Left renal pelvis (tissue), 4 donors: ENCODE measurements at regions not wholly inside any gene's neighbourhood (a gene's known extent, or its start where the extent isn't known, plus 50 kb on each side); places are given as distances from the start of the nearest gene placed in this dataset.
A peak's percentile ranks its signal among the peaks of the same experiment; 100 is the strongest.

Experiments used
- DNase-seq, 4 donors: peaks; one replicate each; pipeline ENCODE4 v3.0.0-alpha.2; 2013; ENCODE audit warnings: low read depth in 4 of 4, low spot score in 3 of 4

- DNase-seq: no peak
These were observed 746.0 kb upstream of the CELF2 start for GRCh38 chr10:10271639-10272192.

- DNase-seq: no peak
These were observed 744.0 kb upstream of the CELF2 start for GRCh38 chr10:10273661-10274060.

DNA sequence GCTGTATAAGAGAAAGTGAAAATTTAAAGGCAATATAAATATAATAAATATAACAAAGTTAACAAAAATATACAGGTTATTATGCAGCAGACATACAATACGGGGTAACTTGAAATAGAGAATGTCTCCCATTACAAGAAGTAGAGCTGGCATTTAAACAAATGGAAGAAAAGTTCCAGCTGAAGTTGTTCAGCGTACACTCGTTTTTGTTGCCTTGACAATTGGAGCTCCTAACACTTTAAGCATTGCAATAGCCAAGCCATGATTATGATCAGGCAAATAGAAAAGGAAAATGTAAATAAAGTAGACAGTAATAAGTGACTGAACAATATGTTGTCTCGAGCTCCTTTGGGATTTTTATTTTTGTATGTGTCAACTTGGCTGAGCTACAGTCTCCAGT, 737.8 kb upstream of the CELF2 start:
- DNase-seq: no peak

- no peak for DNase-seq
These were observed 725.2 kb upstream of the CELF2 start for GRCh38 chr10:10292501-10292900.

DNA sequence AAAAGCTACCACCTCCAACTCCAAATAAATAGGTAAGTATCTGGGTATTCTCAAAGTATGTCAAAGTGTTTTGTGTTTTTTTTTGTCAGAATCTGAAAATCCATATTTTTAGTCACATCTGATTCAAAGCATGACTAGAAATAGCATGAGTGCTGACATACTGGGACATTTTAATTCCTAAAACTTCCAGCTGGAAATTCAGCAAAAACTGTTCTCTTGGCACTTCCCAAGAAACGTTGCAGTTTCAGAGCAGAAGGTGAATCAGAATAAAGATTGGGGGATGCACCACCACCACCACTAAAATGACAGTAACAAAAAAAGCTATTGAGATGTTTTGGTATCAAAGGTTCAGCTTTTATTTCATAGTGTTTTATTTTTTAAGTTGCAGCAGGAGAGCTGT, 724.6 kb upstream of the CELF2 start:
- no peak for DNase-seq

DNA sequence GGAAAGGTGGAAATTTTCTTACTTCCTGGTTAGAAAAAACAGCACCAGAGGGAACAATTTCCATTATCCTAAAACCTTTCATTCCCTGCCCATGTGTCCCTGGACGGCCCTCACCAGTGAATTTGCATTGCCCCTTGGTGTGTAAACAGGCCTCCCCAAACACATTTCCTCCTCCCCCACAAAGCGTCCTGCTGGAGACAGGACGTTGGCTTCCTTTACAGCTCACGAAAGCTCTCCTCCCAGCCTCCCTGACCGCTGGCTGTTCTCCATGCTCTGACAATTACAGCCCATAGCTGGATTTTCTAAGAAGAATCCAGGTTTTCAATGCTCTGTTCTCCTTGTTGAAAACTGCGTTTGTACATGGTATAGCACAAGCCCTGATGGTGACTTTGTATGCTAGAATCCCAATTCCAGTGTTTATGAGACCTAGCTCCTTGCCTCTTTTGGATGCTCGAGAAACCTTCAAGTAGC, 724.2 kb upstream of the CELF2 start:
- peak in 1 of 4 donors; percentile 9 for DNase-seq

GRCh38 chr10:10294184-10294880, 723.3 kb upstream of the CELF2 start:
- no peak for DNase-seq

GRCh38 chr10:10294881-10295529, 722.7 kb upstream of the CELF2 start:
- DNase-seq: no peak

GRCh38 chr10:10295537-10295936, 722.1 kb upstream of the CELF2 start:
- DNase-seq: no peak

GRCh38 chr10:10302689-10303088, 715.0 kb upstream of the CELF2 start:
- no peak for DNase-seq

DNA sequence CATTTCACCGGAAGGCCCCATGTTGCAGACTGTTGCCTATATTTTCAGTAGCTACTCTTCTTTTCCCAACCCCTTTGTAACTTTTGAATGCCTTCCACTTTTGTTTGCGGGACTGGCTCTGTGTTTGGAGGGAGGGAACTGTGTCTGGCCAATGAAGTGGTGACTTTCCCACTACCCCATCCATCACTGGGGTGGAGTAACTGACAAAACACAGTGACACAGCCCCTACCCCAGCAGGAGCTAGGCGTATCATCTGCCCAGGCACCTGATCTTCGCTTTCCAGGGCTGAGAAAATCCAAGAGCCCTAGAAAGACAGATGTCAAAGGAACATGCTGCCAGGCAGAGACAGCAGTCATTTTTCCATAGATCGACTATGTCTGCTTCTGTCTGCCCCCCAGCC, 710.6 kb upstream of the CELF2 start:
- DNase-seq: no peak

DNA sequence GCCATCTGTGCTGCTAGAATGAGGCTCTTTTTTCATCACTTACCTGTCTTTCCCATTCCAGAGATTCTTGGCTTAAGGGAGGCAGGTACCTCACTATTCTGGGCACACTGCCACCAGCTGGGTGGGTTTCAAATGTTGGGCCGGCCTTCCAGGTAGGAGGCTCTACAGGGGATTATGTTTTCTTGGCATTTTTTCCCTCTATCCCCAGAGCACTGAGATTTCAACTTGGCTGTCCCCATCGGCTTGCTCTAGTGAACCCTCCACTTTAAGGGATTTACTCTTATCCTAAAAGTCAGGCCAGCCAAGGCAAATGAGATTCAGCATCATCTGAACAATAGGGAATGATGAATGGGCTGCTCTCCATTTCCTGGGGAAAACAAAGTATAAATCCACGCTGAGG, 710.1 kb upstream of the CELF2 start:
- DNase-seq: no peak

GRCh38 chr10:10310498-10310897, 707.2 kb upstream of the CELF2 start:
- no peak for DNase-seq

- DNase-seq: no peak
These were observed 705.7 kb upstream of the CELF2 start for GRCh38 chr10:10311966-10312365.

GRCh38 chr10:10313149-10313835, 704.4 kb upstream of the CELF2 start:
- DNase-seq: no peak

GRCh38 chr10:10314626-10315025, 703.0 kb upstream of the CELF2 start:
- DNase-seq: no peak

DNA sequence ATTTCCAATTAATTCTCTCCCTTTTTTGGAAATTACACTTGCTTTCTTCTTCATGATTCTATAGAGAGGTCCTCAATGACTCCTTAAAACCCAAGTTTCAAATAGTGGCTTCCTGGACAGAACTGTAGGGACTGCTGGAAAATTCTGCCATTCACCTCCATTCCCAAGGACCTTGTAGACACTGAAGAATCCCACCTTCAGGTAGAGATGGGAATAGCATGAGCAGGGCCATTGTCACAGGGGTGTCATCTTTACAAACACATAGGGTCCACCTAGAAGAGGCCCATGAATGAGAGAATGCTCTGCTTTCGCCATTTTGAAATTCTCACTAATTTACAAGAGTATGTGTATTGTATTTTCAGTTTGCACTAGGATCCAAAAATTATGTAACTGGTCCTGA, 701.7 kb upstream of the CELF2 start:
- no peak for DNase-seq

DNA sequence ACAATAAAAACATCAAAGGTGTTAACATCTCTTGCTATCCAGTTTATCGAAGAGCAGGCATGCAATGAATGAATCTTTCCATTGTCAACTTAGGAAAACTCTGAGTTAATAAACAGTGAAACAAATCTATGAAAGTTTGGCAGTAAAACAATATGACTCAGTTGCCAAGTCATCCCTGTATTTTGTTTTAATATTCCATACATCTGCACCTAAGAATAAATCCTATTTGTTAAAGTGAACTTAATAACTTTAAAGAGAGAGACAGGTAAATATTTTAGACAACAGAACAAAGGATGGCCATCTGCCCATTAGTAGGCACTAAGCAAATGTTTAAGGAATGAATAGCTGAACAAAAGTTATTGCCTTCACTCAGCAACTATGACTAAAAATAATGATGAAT, 700.5 kb upstream of the CELF2 start:
- DNase-seq: no peak

- no peak for DNase-seq
These were observed 698.8 kb upstream of the CELF2 start for GRCh38 chr10:10318856-10319255.

DNA sequence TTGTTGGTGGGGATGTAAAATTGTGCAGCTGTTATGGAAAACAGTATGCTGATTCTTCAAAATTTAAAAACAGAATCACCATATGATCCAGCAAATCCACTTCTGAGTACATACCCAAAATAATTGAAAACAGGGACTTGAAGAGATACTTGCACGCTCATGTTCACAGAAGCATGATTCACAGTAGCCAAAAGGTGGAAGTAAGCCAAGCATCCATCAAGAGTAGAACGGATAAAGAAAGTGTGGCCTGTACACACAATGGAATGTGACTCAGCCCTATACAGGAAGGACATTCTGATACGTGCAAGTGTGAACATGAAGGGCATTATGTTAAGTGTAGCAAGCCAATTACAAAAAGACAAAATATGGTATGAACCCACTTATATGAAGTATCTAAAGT, 696.7 kb upstream of the CELF2 start:
- DNase-seq: no peak

- DNase-seq: no peak
These were observed 691.6 kb upstream of the CELF2 start for GRCh38 chr10:10326116-10326515.

- DNase-seq: no peak
These were observed 689.7 kb upstream of the CELF2 start for GRCh38 chr10:10327934-10328333.
